ENCODE measurements at regions not wholly inside any gene's neighbourhood (a gene's known extent, or its start where the extent isn't known, plus 50 kb on each side); places are given as distances from the start of the nearest gene placed in this dataset.

DNA sequence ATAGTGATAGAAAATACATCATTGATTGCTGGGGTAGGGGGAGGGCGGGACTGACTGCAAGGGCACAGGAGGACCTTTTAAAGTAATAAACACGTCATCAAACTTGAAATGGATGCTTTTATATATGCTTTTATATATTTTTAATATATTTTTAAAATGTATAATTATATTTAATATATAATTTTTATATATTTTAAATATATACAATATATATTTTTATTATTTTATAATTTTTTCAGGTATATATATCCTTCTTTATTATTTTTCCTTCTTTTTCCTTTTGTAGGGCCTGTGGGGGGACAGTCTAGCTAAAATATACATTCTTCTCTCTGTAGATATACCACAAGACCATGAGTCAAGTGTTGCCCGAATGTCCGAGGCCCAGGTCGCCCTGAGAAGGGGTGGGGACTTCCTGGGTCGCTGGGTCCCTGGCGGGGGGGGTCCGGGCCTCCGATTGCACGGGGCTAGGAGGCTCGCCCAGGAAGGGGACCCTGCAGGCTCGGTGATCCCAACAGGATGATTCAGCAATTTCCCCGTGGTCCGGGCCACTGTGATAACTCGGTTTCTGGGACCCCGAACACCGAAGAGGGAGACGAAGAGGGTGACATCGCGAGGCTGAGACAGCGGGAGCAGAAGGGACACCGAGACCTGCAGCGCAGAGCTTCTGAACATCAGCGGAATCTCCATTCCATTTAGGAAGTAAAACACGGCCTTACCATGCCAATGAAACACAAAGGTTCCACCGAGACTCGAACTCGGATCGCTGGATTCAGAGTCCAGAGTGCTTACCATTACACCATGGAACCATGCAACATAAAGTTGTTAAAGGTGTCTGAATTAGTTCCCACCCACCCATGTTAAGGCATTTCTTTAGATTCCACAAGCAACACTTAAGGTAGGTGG, 112.5 kb upstream of the NBPF11 start:
- TF ChIP-seq, protein P1, sequence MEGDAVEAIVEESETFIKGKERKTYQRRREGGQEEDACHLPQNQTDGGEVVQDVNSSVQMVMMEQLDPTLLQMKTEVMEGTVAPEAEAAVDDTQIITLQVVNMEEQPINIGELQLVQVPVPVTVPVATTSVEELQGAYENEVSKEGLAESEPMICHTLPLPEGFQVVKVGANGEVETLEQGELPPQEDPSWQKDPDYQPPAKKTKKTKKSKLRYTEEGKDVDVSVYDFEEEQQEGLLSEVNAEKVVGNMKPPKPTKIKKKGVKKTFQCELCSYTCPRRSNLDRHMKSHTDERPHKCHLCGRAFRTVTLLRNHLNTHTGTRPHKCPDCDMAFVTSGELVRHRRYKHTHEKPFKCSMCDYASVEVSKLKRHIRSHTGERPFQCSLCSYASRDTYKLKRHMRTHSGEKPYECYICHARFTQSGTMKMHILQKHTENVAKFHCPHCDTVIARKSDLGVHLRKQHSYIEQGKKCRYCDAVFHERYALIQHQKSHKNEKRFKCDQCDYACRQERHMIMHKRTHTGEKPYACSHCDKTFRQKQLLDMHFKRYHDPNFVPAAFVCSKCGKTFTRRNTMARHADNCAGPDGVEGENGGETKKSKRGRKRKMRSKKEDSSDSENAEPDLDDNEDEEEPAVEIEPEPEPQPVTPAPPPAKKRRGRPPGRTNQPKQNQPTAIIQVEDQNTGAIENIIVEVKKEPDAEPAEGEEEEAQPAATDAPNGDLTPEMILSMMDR (IDR thresholded peaks at IDR 0.05), result no peak
- no peak for TF ChIP-seq POLR2A (IDR thresholded peaks at IDR 0.05)
- TF ChIP-seq POLR2AphosphoS5 (IDR thresholded peaks at IDR 0.05; ENCODE audit: insufficient read depth in 1 of 2, low read depth in 1 of 2), result no peak

Measured in vagina (tissue), 2 donors.